ENCODE measurements at regions not wholly inside any gene's neighbourhood (a gene's known extent, or its start where the extent isn't known, plus 50 kb on each side); places are given as distances from the start of the nearest gene placed in this dataset.

DNA sequence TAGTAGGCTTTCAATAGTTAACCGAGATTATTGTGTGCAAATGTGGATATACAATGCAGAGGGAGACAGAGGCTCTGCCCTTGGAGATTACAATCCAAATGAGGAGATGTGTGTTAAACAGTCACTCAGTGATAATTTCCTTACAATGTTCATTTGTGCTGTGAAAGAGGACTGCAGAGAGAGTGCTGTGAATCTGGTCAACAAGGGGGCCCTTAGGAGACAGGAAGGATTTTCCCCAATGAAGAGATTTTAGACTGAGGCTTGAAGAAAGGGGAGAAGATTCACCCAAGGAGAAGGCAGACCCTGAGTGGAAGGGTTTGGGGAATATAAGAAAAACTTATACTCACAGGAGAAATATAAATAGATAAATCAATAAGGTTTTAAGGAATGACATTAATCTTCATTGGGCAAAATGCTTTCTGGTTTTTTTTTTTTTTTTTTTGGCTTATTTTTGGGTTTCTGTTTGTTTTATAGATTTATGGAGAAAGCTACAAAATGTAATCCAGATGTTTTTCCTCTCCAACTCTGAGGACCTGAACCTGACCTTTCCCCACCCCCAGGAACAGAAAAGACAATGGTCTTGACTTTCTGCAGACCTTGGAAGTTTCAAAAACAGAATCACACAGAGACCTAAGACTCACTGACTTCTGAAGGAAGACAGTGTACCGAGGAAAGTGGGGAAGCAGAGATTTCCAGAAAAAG is 151.3 kb upstream of the SERPINE2 start:
- no peaks in the 10 kb centered on the region for H3K36me3 ChIP-seq
- H3K9me3 ChIP-seq, result no peaks in the 10 kb centered on the region
- no peak overlapping the region for H3K27ac ChIP-seq
- H3K27me3 ChIP-seq, result no peaks in the 10 kb centered on the region
- H3K4me1 ChIP-seq, result no peaks in the 10 kb centered on the region
- TF ChIP-seq EP300 (IDR thresholded peaks at IDR 0.05), result no peak
- no peak for TF ChIP-seq POLR2AphosphoS5 (IDR thresholded peaks at IDR 0.05)
- no peak for TF ChIP-seq POLR2A (IDR thresholded peaks at IDR 0.05)
- TF ChIP-seq CTCF (IDR thresholded peaks at IDR 0.05), result no peak
- WGBS, result 71% methylated on average over 2 of the region's 2 CpGs
- no peak for DNase-seq (ENCODE audit: low spot score in 2 of 2)
- H3K4me3 ChIP-seq, result no peak overlapping the region

DNA sequence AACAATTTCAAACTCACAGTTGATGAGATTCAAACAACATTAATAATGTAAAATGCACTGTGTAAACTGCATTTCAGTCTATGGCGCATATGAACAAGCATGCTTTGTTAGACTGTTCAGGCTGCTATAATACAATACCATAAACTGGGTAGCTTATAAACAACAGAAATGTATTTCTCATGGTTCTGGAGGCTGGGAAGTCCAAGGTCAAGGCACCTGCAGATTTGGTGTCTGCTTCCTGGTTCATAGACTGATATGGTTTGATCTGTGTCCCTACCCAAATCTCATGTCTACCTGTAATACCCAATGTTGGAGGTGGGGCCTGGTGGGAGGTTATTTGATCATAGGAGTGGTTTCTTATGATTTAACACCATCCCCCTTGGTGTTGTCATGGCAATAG is 148.1 kb upstream of the SERPINE2 start:
- H3K4me1 ChIP-seq, result no peaks in the 10 kb centered on the region
- H3K4me3 ChIP-seq, result no peak overlapping the region
- no peaks in the 10 kb centered on the region for H3K36me3 ChIP-seq
- H3K27ac ChIP-seq, result no peak overlapping the region
- WGBS, result 97% methylated on average over 1 of the region's 1 CpG
- no peak for TF ChIP-seq CTCF (IDR thresholded peaks at IDR 0.05)
- no peaks in the 10 kb centered on the region for H3K9me3 ChIP-seq
- H3K27me3 ChIP-seq, result no peaks in the 10 kb centered on the region
- DNase-seq (ENCODE audit: low spot score in 2 of 2), result no peak

DNA sequence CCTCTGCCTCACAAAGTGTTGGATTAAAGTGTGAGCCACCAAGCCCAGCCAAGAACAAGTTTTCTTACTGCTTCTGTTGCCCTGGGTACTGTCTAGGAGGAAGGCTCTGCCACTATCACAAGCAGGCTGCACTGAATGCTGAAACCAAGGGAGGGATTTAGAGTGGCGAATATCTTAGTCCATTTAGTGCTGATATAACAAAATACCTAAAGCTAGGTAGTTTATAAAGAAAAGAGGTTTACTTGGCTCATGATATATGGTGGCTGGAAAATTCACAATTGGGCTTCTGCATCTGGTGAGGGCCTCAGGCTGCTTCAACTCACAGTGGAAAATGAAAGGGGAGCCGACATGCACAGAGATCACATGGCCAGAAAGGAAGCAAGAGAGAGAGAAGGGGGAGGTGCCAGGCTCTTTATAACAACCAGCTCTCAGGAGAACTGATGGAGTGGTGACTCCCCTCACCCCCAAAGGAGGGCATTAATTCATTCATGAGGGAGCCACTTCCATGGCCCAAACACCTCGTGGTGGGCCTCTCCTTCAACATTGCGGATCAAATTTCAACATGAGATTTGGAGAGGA is 146.0 kb upstream of the SERPINE2 start:
- 73% methylated on average over 4 of the region's 4 CpGs for WGBS
- Histone ChIP-seq H3K4me3 (no peak overlapping the region), H3K36me3 (no peaks in the 10 kb centered on the region), H3K4me1 (no peaks in the 10 kb centered on the region), H3K9me3 (no peaks in the 10 kb centered on the region), H3K27me3 (no peaks in the 10 kb centered on the region), H3K27ac (no peak overlapping the region)
- no peak for TF ChIP-seq EP300 (IDR thresholded peaks at IDR 0.05)
- no peak for TF ChIP-seq POLR2A (IDR thresholded peaks at IDR 0.05)
- TF ChIP-seq POLR2AphosphoS5 (IDR thresholded peaks at IDR 0.05), result no peak
- no peak for TF ChIP-seq CTCF (IDR thresholded peaks at IDR 0.05)
- no peak for DNase-seq (ENCODE audit: low spot score in 2 of 2)

GRCh38 chr2:224183086-224183485 is 144.0 kb upstream of the SERPINE2 start:
- no peak overlapping the region for H3K4me3 ChIP-seq
- H3K9me3 ChIP-seq, result no peaks in the 10 kb centered on the region
- no peaks in the 10 kb centered on the region for H3K36me3 ChIP-seq
- TF ChIP-seq POLR2A (IDR thresholded peaks at IDR 0.05) (no peak), CTCF (IDR thresholded peaks at IDR 0.05) (no peak), EP300 (IDR thresholded peaks at IDR 0.05) (no peak), POLR2AphosphoS5 (IDR thresholded peaks at IDR 0.05) (no peak)
- no peak overlapping the region for H3K27ac ChIP-seq
- no peak for DNase-seq (ENCODE audit: low spot score in 2 of 2)
- H3K4me1 ChIP-seq, result no peaks in the 10 kb centered on the region
- 69% methylated on average over 3 of the region's 3 CpGs for WGBS
- no peaks in the 10 kb centered on the region for H3K27me3 ChIP-seq

GRCh38 chr2:224182498-224182897 is 143.4 kb upstream of the SERPINE2 start:
- no peak for DNase-seq (ENCODE audit: low spot score in 2 of 2)
- Histone ChIP-seq H3K4me3 (no peak overlapping the region), H3K9me3 (no peaks in the 10 kb centered on the region), H3K4me1 (no peaks in the 10 kb centered on the region), H3K27me3 (no peaks in the 10 kb centered on the region), H3K36me3 (no peaks in the 10 kb centered on the region), H3K27ac (no peak overlapping the region)
- WGBS, result 87% methylated on average over 3 of the region's 3 CpGs
- TF ChIP-seq POLR2AphosphoS5 (IDR thresholded peaks at IDR 0.05), result no peak
- no peak for TF ChIP-seq CTCF (IDR thresholded peaks at IDR 0.05)
- TF ChIP-seq POLR2A (IDR thresholded peaks at IDR 0.05), result no peak
- TF ChIP-seq EP300 (IDR thresholded peaks at IDR 0.05), result no peak

All from suprapubic skin (tissue), 4 donors.